Astrocyte of the cerebellum (primary cell): ENCODE measurements at regions not wholly inside any gene's neighbourhood (a gene's known extent, or its start where the extent isn't known, plus 50 kb on each side); places are given as distances from the start of the nearest gene placed in this dataset.

Experiments
- DNase-seq: peaks from one replicate; pipeline ENCODE4 v3.0.0-alpha.2; 2011; ENCODE audit warnings: low read depth
- H3K4me3 ChIP-seq: 2 replicates; pipeline ENCODE4 v1.5.1; 2011; ENCODE audit warnings: mild to moderate bottlenecking, low read depth, low read length, moderate library complexity
- CTCF ChIP-seq: IDR thresholded peaks from 2 replicates; pipeline ENCODE4 v1.5.1; 2012; ENCODE audit warnings: low read length, low read depth, moderate library complexity, mild to moderate bottlenecking; ENCODE audit errors: missing control alignments
- in situ Hi-C: cut with HindIII; loops from 2 replicates; pipeline ENCODE4 v1.10.0; 2017; ENCODE audit warnings: low sequenced_read_pairs

GRCh38 chr7:45500257-45500656 is 73.9 kb upstream of the ADCY1 start:
- no peak for DNase-seq
- no peak for TF ChIP-seq CTCF
- no peak overlapping the region for H3K4me3 ChIP-seq
- in situ Hi-C loops: no loop called here

- no peak overlapping the region for H3K4me3 ChIP-seq
- no peak for DNase-seq
- TF ChIP-seq CTCF: no peak
- in situ Hi-C loops: no loop called here
These were observed 72.4 kb upstream of the ADCY1 start for GRCh38 chr7:45501791-45502190.

- DNase-seq: no peak
- H3K4me3 ChIP-seq: no peak overlapping the region
- in situ Hi-C loops: no loop called here
- no peak for TF ChIP-seq CTCF
These were observed 68.1 kb upstream of the ADCY1 start for GRCh38 chr7:45506059-45506458.

GRCh38 chr7:45509222-45509621 is 64.9 kb upstream of the ADCY1 start:
- in situ Hi-C loops: no loop called here
- DNase-seq: no peak
- H3K4me3 ChIP-seq: no peak overlapping the region
- TF ChIP-seq CTCF: no peak

- no peak for TF ChIP-seq CTCF
- no peak for DNase-seq
- H3K4me3 ChIP-seq: no peak overlapping the region
- in situ Hi-C loops: no loop called here
These were observed 62.2 kb upstream of the ADCY1 start for GRCh38 chr7:45511721-45512597.

- in situ Hi-C loops: no loop called here
- DNase-seq: no peak
- no peak overlapping the region for H3K4me3 ChIP-seq
- TF ChIP-seq CTCF: no peak
These were observed 59.2 kb upstream of the ADCY1 start for GRCh38 chr7:45514944-45515343.
